ENCODE measurements at regions not wholly inside any gene's neighbourhood (a gene's known extent, or its start where the extent isn't known, plus 50 kb on each side); places are given as distances from the start of the nearest gene placed in this dataset.

GRCh38 chr11:70948398-70948797, 304.0 kb downstream of the SHANK2 start:
- Histone ChIP-seq H3K9me3 (ENCODE audit: control insufficient read depth, insufficient read depth, low read length) (peaks cover 87% of the 10 kb centered on the region), H3K27me3 (ENCODE audit: control insufficient read depth, insufficient read depth, low read length) (no peaks in the 10 kb centered on the region), H3K4me3 (ENCODE audit: low read depth, low read length) (no peak overlapping the region), H3K27ac (ENCODE audit: low read depth, low read length) (no peak overlapping the region)
- ChIA-PET POLR2A (no interaction called here), CTCF (no interaction called here)
- no peak for DNase-seq (ENCODE audit: low read depth, low spot score)
- no peak for TF ChIP-seq CTCF (IDR thresholded peaks at IDR 0.05; ENCODE audit: low read depth, low read length)

DNA sequence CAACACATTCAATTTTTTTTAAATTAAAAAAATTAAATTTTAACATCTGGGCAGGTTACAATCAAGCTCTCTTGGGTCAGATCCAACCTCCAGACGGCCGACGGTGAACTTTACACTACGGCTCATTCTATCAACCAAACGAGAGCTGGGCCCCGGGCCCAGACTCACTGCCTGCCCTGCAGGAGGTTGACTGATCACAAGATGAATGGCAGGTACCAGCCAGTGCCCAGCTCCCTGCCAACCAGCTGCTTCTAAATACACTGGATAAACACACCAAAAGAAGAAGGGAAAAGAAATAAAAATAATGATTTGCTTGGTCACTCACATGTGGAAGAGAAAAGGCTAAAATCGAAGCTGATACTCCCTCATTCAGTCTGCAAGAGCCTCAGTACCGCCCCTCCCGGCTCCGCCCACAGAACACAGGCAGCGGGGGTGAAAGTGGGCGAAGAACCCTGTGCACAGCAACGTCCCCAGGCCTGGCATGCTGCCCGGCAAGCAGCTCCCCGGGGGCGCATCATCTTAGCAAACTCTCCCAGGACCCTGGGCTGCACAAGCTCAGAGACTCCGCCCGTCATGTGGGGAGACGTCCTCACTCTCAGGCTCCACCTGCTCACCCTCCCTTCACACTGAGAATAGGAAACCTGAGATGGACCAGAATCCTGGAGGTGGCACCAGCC, 303.4 kb downstream of the SHANK2 start:
- TF ChIP-seq CTCF (IDR thresholded peaks at IDR 0.05; ENCODE audit: low read depth, low read length): no peak
- Histone ChIP-seq H3K27ac (ENCODE audit: low read depth, low read length) (no peak overlapping the region), H3K9me3 (ENCODE audit: control insufficient read depth, insufficient read depth, low read length) (peaks cover 88% of the 10 kb centered on the region), H3K27me3 (ENCODE audit: control insufficient read depth, insufficient read depth, low read length) (no peaks in the 10 kb centered on the region), H3K4me3 (ENCODE audit: low read depth, low read length) (no peak overlapping the region)
- DNase-seq (ENCODE audit: low read depth, low spot score): no peak
- POLR2A ChIA-PET: no interaction called here
- CTCF ChIA-PET: no interaction called here

DNA sequence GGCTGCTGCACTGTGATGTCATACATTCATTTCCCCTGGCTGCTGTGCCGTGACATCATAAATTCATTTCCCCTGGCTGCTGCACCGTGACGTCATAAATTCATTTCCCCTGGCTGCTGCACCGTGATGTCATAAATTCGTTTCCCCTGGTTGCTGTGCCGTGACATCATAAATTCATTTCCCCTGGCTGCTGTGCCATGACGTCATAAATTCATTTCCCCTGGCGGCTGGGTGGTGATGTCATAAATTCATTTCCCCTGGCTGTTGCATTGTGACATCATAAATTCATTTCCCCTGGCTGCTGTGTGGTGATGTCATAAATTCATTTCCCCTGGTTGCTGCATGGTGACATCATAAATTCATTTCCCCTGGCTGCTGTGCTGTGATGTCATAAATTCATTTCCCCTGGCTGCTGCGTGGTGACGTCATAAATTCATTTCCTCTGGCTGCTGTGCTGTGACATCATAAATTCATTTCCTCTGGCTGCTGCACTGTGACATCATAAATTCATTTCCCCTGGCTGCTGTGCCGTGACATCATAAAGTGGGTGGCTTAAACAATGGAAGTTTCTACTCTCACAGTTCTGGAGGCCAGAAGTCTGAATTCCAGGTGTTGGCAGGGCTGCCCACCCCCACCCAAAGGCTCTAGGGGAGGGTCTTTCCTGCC, 301.1 kb downstream of the SHANK2 start:
- Histone ChIP-seq H3K27me3 (ENCODE audit: control insufficient read depth, insufficient read depth, low read length) (no peaks in the 10 kb centered on the region), H3K27ac (ENCODE audit: low read depth, low read length) (no peak overlapping the region), H3K4me3 (ENCODE audit: low read depth, low read length) (no peak overlapping the region), H3K9me3 (ENCODE audit: control insufficient read depth, insufficient read depth, low read length) (peaks cover 77% of the 10 kb centered on the region)
- CTCF ChIA-PET: no interaction called here
- no peak for TF ChIP-seq CTCF (IDR thresholded peaks at IDR 0.05; ENCODE audit: low read depth, low read length)
- no peak for DNase-seq (ENCODE audit: low read depth, low spot score)
- POLR2A ChIA-PET: no interaction called here

DNA sequence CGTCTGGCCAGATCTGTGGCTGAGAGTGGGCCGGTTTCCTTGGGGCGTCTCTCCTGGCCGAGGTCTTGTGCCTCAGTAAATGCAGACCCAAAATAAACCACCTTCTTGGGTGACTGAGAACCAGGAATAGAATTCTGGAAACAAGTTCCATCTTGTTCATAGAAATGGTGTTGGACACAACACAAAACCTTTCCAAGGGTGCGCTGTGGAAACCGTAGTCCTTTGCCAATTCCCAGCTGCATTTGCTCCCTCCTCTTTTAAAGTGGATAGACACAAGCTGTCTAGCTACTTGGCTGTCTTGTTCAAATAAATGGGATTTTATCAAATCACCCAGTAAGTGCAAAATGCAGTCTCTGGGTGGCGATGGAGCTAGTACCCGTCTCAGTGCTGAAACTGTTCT, 300.2 kb downstream of the SHANK2 start:
- POLR2A ChIA-PET: no interaction called here
- H3K9me3 ChIP-seq (ENCODE audit: control insufficient read depth, insufficient read depth, low read length): peaks cover 70% of the 10 kb centered on the region
- no peak overlapping the region for H3K27ac ChIP-seq (ENCODE audit: low read depth, low read length)
- no peak for DNase-seq (ENCODE audit: low read depth, low spot score)
- CTCF ChIA-PET: no interaction called here
- no peak overlapping the region for H3K4me3 ChIP-seq (ENCODE audit: low read depth, low read length)
- no peak for TF ChIP-seq CTCF (IDR thresholded peaks at IDR 0.05; ENCODE audit: low read depth, low read length)
- H3K27me3 ChIP-seq (ENCODE audit: control insufficient read depth, insufficient read depth, low read length): no peaks in the 10 kb centered on the region

GRCh38 chr11:70953720-70954119, 298.7 kb downstream of the SHANK2 start:
- ChIA-PET CTCF (no interaction called here), POLR2A (no interaction called here)
- no peak overlapping the region for H3K4me3 ChIP-seq (ENCODE audit: low read depth, low read length)
- H3K27me3 ChIP-seq (ENCODE audit: control insufficient read depth, insufficient read depth, low read length): no peaks in the 10 kb centered on the region
- H3K27ac ChIP-seq (ENCODE audit: low read depth, low read length): no peak overlapping the region
- no peak for DNase-seq (ENCODE audit: low read depth, low spot score)
- TF ChIP-seq CTCF (IDR thresholded peaks at IDR 0.05; ENCODE audit: low read depth, low read length): no peak
- H3K9me3 ChIP-seq (ENCODE audit: control insufficient read depth, insufficient read depth, low read length): peaks cover 55% of the 10 kb centered on the region

Measured in AG04450 (cell line).